HepG2 (cell line): ENCODE measurements at regions not wholly inside any gene's neighbourhood (a gene's known extent, or its start where the extent isn't known, plus 50 kb on each side); places are given as distances from the start of the nearest gene placed in this dataset.

Source experiments
- AGO2 ChIP-seq: fragments of 200-400 bp; formaldehyde crosslinking; optimal IDR thresholded peaks from 2 replicates; pipeline ENCODE3; 2017; ENCODE audit warnings: mild to moderate bottlenecking, low read depth, low read length, moderate library complexity
- FOXK1 ChIP-seq: sonication (generic); formaldehyde crosslinking; IDR thresholded peaks from 2 replicates; pipeline ENCODE4 v1.4.0; 2020; ENCODE audit warnings: low read depth, missing genetic modification reagents, borderline replicate concordance
- FOXO1 ChIP-seq: sonication (generic); formaldehyde crosslinking; IDR thresholded peaks from 2 replicates; pipeline ENCODE4 v1.4.0; 2020; ENCODE audit warnings: missing genetic modification reagents
- ISX ChIP-seq: sonication (generic); formaldehyde crosslinking; conservative IDR thresholded peaks from 2 replicates; pipeline ENCODE4 v1.5.0; 2020; ENCODE audit warnings: missing genetic modification reagents
- MXI1 ChIP-seq: IDR thresholded peaks from 3 replicates; pipeline ENCODE4 v1.6.1; 2012; ENCODE audit warnings: low read depth, low read length, inconsistent platforms, borderline replicate concordance
- NFIC ChIP-seq: IDR thresholded peaks from 2 replicates; pipeline ENCODE4 v1.6.1; 2012; ENCODE audit warnings: mild to moderate bottlenecking, low read length, inconsistent platforms
- PAXIP1 ChIP-seq: sonication (generic); formaldehyde crosslinking; conservative IDR thresholded peaks from 2 replicates; pipeline ENCODE4 v1.4.0; 2020; ENCODE audit warnings: mild to moderate bottlenecking, missing genetic modification reagents, moderate library complexity
- SALL2 ChIP-seq: sonication (generic); formaldehyde crosslinking; IDR thresholded peaks from 2 replicates; pipeline ENCODE4 v1.8.1; 2023; ENCODE audit warnings: mild to moderate bottlenecking, missing genetic modification reagents, inconsistent platforms
- SOX5 ChIP-seq: IDR thresholded peaks from 2 replicates; pipeline ENCODE4 v1.6.1; 2016; ENCODE audit warnings: borderline replicate concordance
- TBX3 ChIP-seq: fragments of 450-650 bp; IDR thresholded peaks from 2 replicates; pipeline ENCODE4 v1.6.1; 2017; ENCODE audit warnings: antibody characterized with exemption, mild to moderate bottlenecking, inconsistent platforms, borderline replicate concordance
- ZBTB7A ChIP-seq: sonication (generic); formaldehyde crosslinking; IDR thresholded peaks from 2 replicates; pipeline ENCODE4 v1.8.0; 2022; ENCODE audit warnings: mild to moderate bottlenecking, missing genetic modification reagents
- ZFP1 ChIP-seq: IDR thresholded peaks from 2 replicates; pipeline ENCODE4 v1.6.1; 2016
- ZNF124 ChIP-seq: sonication (generic); formaldehyde crosslinking; IDR thresholded peaks from 2 replicates; pipeline ENCODE4 v1.4.0; 2020; ENCODE audit warnings: missing genetic modification reagents
- ZNF414 ChIP-seq: sonication (generic); formaldehyde crosslinking; IDR thresholded peaks from 2 replicates; pipeline ENCODE4 v1.5.0; 2020; ENCODE audit warnings: missing genetic modification reagents
- ZNF652 ChIP-seq: IDR thresholded peaks from 2 replicates; pipeline ENCODE4 v1.6.1; 2016; ENCODE audit warnings: low read depth, borderline replicate concordance
- TF ChIP-seq, protein P1 (sequence below): sonication (generic); formaldehyde crosslinking; conservative IDR thresholded peaks from 2 replicates; pipeline ENCODE4 v1.4.0; 2020; ENCODE audit warnings: missing genetic modification reagents
- TF ChIP-seq, protein P2 (sequence below), 2 experiments: sonication (generic) in 1 of 2; formaldehyde crosslinking in 1 of 2; IDR thresholded peaks; 2 replicates each; pipeline versions ENCODE4 v1.5.1 to v1.6.1; 2011 to 2020; ENCODE audit warnings: borderline replicate concordance in 1 of 2, low read depth in 1 of 2, low read length in 1 of 2, mild to moderate bottlenecking in 1 of 2, missing genetic modification reagents in 1 of 2, moderate library complexity in 1 of 2
- TF ChIP-seq, protein P3 (sequence below): sonication (generic); formaldehyde crosslinking; IDR thresholded peaks from 2 replicates; pipeline ENCODE4 v1.5.1; 2020; ENCODE audit warnings: mild to moderate bottlenecking, missing genetic modification reagents, borderline replicate concordance
- TF ChIP-seq, protein P4 (sequence below): IDR thresholded peaks from 2 replicates; pipeline ENCODE4 v1.6.1; 2016; ENCODE audit warnings: low read depth, borderline replicate concordance

GRCh38 chr18:31243740-31244512 is 74.0 kb upstream of the DSG1 start (continued):
- TF ChIP-seq, protein P1, sequence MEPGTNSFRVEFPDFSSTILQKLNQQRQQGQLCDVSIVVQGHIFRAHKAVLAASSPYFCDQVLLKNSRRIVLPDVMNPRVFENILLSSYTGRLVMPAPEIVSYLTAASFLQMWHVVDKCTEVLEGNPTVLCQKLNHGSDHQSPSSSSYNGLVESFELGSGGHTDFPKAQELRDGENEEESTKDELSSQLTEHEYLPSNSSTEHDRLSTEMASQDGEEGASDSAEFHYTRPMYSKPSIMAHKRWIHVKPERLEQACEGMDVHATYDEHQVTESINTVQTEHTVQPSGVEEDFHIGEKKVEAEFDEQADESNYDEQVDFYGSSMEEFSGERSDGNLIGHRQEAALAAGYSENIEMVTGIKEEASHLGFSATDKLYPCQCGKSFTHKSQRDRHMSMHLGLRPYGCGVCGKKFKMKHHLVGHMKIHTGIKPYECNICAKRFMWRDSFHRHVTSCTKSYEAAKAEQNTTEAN = peak; percentile 87
- TF ChIP-seq, protein P2, sequence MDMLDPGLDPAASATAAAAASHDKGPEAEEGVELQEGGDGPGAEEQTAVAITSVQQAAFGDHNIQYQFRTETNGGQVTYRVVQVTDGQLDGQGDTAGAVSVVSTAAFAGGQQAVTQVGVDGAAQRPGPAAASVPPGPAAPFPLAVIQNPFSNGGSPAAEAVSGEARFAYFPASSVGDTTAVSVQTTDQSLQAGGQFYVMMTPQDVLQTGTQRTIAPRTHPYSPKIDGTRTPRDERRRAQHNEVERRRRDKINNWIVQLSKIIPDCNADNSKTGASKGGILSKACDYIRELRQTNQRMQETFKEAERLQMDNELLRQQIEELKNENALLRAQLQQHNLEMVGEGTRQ (IDR thresholded peaks at IDR 0.05; ENCODE audit: low read depth, low read length) = no peak
- TF ChIP-seq, protein P2 (CRISPR knock-in tag; IDR thresholded peaks at IDR 0.05; ENCODE audit: borderline replicate concordance) = no peak
- TF ChIP-seq, protein P3, sequence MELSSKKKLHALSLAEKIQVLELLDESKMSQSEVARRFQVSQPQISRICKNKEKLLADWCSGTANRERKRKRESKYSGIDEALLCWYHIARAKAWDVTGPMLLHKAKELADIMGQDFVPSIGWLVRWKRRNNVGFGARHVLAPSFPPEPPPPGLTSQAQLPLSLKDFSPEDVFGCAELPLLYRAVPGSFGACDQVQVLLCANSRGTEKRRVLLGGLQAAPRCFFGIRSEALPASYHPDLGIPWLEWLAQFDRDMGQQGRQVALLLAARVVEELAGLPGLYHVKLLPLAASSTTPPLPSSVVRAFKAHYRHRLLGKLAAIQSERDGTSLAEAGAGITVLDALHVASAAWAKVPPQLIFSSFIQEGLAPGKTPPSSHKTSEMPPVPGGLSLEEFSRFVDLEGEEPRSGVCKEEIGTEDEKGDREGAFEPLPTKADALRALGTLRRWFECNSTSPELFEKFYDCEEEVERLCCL = no peak
- TF ChIP-seq ZNF124 (CRISPR knock-in tag) = no peak
- TF ChIP-seq, protein P4, sequence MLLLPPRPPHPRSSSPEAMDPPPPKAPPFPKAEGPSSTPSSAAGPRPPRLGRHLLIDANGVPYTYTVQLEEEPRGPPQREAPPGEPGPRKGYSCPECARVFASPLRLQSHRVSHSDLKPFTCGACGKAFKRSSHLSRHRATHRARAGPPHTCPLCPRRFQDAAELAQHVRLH (CRISPR knock-in tag) = peak; percentile 74; the same call in 1 of the 2 replicates
- TF ChIP-seq ISX (CRISPR knock-in tag) = 0 out of 2 replicates have a peak, but pooled peaks have one; percentile 51
- TF ChIP-seq ZFP1 (CRISPR knock-in tag) = peak; percentile 42; the same call in 1 of the 2 replicates
- TF ChIP-seq ZBTB7A = peak; percentile 32; the same call in 1 of the 2 replicates
- peak; percentile 77; the same call in 1 of the 2 replicates for TF ChIP-seq PAXIP1 (CRISPR knock-in tag)
- TF ChIP-seq ZNF414 (CRISPR knock-in tag) = peak; percentile 59; the same call in 1 of the 2 replicates
- TF ChIP-seq SOX5 (CRISPR knock-in tag) = peak; percentile 91
- TF ChIP-seq AGO2 = no peak
- TF ChIP-seq ZNF652 (CRISPR knock-in tag) = peak; percentile 21; the same call in 1 of the 2 replicates
- peak; percentile 65; the same call in 1 of the 2 replicates for TF ChIP-seq FOXO1 (CRISPR knock-in tag)
- TF ChIP-seq SALL2 (CRISPR knock-in tag) = 0 out of 2 replicates have a peak, but pooled peaks have one; percentile 46
- peak; percentile 26; the same call in 1 of the 2 replicates for TF ChIP-seq TBX3
- 0 out of 3 replicates have a peak, but pooled peaks have one; percentile 50 for TF ChIP-seq MXI1
- peak; percentile 33; the same call in 1 of the 2 replicates for TF ChIP-seq FOXK1 (CRISPR knock-in tag)
- TF ChIP-seq NFIC = 0 out of 2 replicates have a peak, but pooled peaks have one; percentile 55
